ENCODE measurements at regions not wholly inside any gene's neighbourhood (a gene's known extent, or its start where the extent isn't known, plus 50 kb on each side); places are given as distances from the start of the nearest gene placed in this dataset.
A peak's percentile ranks its signal among the peaks of the same experiment; 100 is the strongest.

DNA sequence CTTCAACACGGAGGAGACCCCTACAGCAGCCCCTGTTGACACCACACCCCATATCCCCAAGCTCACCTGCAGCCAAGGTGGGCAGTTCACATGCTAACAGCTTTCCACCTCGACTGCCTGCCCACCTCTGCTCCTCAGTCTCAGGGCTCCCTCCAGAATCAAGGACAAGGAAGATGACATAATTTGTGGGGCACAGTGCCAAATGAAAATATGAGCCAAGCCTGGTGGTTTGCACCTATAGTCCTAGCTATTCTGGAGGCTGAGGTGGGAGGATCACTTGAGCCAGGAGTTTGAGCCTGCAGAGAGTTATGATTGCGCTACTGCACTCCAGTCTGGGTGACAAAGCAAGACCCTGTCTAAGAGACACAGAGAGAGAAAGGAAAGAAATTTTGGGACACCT lies 516.3 kb downstream of the BCOR start:
- no peaks in the 10 kb centered on the region for H3K9me3 ChIP-seq (ENCODE audit: control insufficient read depth in 1 of 2, insufficient read depth in 1 of 2, low read depth in 1 of 2, low read length in 2 of 2)
- ChIA-PET POLR2A (no interaction called here), RAD21 (ENCODE audit: low non-redundant PET in 1 of 2, low total read pairs in 2 of 2, uncharacterized antibody in 2 of 2, unreplicated experiment in 2 of 2) (no interaction called here), CTCF (no interaction called here)
- no peaks in the 10 kb centered on the region for H4K20me1 ChIP-seq (ENCODE audit: insufficient read depth)
- H3K4me1 ChIP-seq (ENCODE audit: control insufficient read depth in 1 of 2, insufficient read depth in 2 of 2, low read length in 2 of 2): peaks cover 0 to 9% of the 10 kb centered on the region in 2 experiments; a peak in 1 of 4 replicates
- H3K9me2 ChIP-seq (ENCODE audit: insufficient read depth): no peaks in the 10 kb centered on the region
- DNase-seq (ENCODE audit: low read depth, low spot score): no peak
- H3K4me2 ChIP-seq (ENCODE audit: low read length): no peak overlapping the region
- H3K9ac ChIP-seq (ENCODE audit: low read length): no peak overlapping the region
- no TSS peak for BruUV-seq (replicated peaks)
- TF ChIP-seq SIN3A (IDR thresholded peaks at IDR 0.05; ENCODE audit: low read depth) (no peak), EGR1 (IDR thresholded peaks at IDR 0.05; ENCODE audit: low read depth) (no peak), POLR2AphosphoS5 (IDR thresholded peaks at IDR 0.05; ENCODE audit: low read depth, low read length) (no peak), JUND (IDR thresholded peaks at IDR 0.05) (no peak), ZNF274 (IDR thresholded peaks at IDR 0.05; ENCODE audit: low read depth, low read length) (no peak)
- H3K27ac ChIP-seq (ENCODE audit: low read depth, low read length): no peak overlapping the region
- no peak overlapping the region for H3K4me3 ChIP-seq (replicated peaks in 1 of 2; ENCODE audit: low read depth in 1 of 2, low read length in 2 of 2)
- intact Hi-C loops (cut with micrococcal nuclease): no loop called here
- H3K27me3 ChIP-seq (ENCODE audit: insufficient read depth, low read length): no peaks in the 10 kb centered on the region
- no peak for ATAC-seq
- no peak overlapping the region for H2AFZ ChIP-seq (ENCODE audit: low read depth, low read length, poor library complexity, severe bottlenecking)
- no peaks in the 10 kb centered on the region for H3K36me3 ChIP-seq (ENCODE audit: control insufficient read depth in 1 of 2, insufficient read depth in 2 of 2, low read length in 2 of 2)
- H3K79me2 ChIP-seq (ENCODE audit: insufficient read depth, low read length): no peaks in the 10 kb centered on the region

GRCh38 chrX:39582091-39582490 lies 515.7 kb downstream of the BCOR start:
- Histone ChIP-seq H4K20me1 (ENCODE audit: insufficient read depth) (no peaks in the 10 kb centered on the region), H3K4me1 (ENCODE audit: control insufficient read depth in 1 of 2, insufficient read depth in 2 of 2, low read length in 2 of 2) (peaks cover 0 to 9% of the 10 kb centered on the region in 2 experiments; a peak in 1 of 4 replicates), H3K9me2 (ENCODE audit: insufficient read depth) (no peaks in the 10 kb centered on the region), H3K9me3 (ENCODE audit: control insufficient read depth in 1 of 2, insufficient read depth in 1 of 2, low read depth in 1 of 2, low read length in 2 of 2) (no peaks in the 10 kb centered on the region), H3K4me3 (replicated peaks in 1 of 2; ENCODE audit: low read depth in 1 of 2, low read length in 2 of 2) (no peak overlapping the region), H3K27ac (ENCODE audit: low read depth, low read length) (no peak overlapping the region), H2AFZ (ENCODE audit: low read depth, low read length, poor library complexity, severe bottlenecking) (no peak overlapping the region), H3K9ac (ENCODE audit: low read length) (no peak overlapping the region), H3K79me2 (ENCODE audit: insufficient read depth, low read length) (no peaks in the 10 kb centered on the region), H3K4me2 (ENCODE audit: low read length) (peak overlapping the region; percentile 27; the same call in 1 of the 2 replicates), H3K36me3 (ENCODE audit: control insufficient read depth in 1 of 2, insufficient read depth in 2 of 2, low read length in 2 of 2) (no peaks in the 10 kb centered on the region), H3K27me3 (ENCODE audit: insufficient read depth, low read length) (no peaks in the 10 kb centered on the region)
- ATAC-seq: peak; percentile 44; the same call in 1 of the 2 replicates
- ChIA-PET POLR2A (no interaction called here), CTCF (no interaction called here), RAD21 (ENCODE audit: low non-redundant PET in 1 of 2, low total read pairs in 2 of 2, uncharacterized antibody in 2 of 2, unreplicated experiment in 2 of 2) (no interaction called here)
- DNase-seq (ENCODE audit: low read depth, low spot score): peak; percentile 7
- BruUV-seq (replicated peaks): no TSS peak
- intact Hi-C loops (cut with micrococcal nuclease): no loop called here
- no peak for TF ChIP-seq ZFX (IDR thresholded peaks at IDR 0.05)
- TF ChIP-seq JUND (IDR thresholded peaks at IDR 0.05): 0 out of 2 replicates have a peak, but pooled peaks have one; percentile 17
- no peak for TF ChIP-seq POLR2AphosphoS5 (IDR thresholded peaks at IDR 0.05; ENCODE audit: low read depth, low read length)
- TF ChIP-seq ELF1 (IDR thresholded peaks at IDR 0.05; ENCODE audit: borderline replicate concordance, low read depth): peak; percentile 52
- no peak for TF ChIP-seq EZH2phosphoT487 (IDR thresholded peaks at IDR 0.05; ENCODE audit: borderline replicate concordance)
- TF ChIP-seq CTCF (IDR thresholded peaks at IDR 0.05 in 2 of 3, conservative IDR thresholded peaks at IDR 0.05 in 1 of 3; ENCODE audit: borderline replicate concordance in 1 of 3, insufficient read depth in 1 of 3, low read depth in 2 of 3, low read length in 2 of 3): no peak
- TF ChIP-seq, protein P1, sequence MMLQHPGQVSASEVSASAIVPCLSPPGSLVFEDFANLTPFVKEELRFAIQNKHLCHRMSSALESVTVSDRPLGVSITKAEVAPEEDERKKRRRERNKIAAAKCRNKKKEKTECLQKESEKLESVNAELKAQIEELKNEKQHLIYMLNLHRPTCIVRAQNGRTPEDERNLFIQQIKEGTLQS (IDR thresholded peaks at IDR 0.05): no peak
- TF ChIP-seq, protein P2, sequence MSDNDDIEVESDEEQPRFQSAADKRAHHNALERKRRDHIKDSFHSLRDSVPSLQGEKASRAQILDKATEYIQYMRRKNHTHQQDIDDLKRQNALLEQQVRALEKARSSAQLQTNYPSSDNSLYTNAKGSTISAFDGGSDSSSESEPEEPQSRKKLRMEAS (IDR thresholded peaks at IDR 0.05): peak; percentile 25; the same call in 1 of the 2 replicates
- TF ChIP-seq CEBPB (IDR thresholded peaks at IDR 0.05; ENCODE audit: low read depth): no peak
- TF ChIP-seq SIN3A (IDR thresholded peaks at IDR 0.05; ENCODE audit: low read depth): no peak
- TF ChIP-seq EGR1 (IDR thresholded peaks at IDR 0.05; ENCODE audit: low read depth): no peak
- peak; percentile 13; the same call in 1 of the 2 replicates for TF ChIP-seq FOSL1 (IDR thresholded peaks at IDR 0.05; ENCODE audit: low read depth)
- peak; percentile 13; the same call in 1 of the 2 replicates for TF ChIP-seq SP1 (IDR thresholded peaks at IDR 0.05; ENCODE audit: low read depth)
- TF ChIP-seq REST (IDR thresholded peaks at IDR 0.05; ENCODE audit: low read depth): no peak

Measured in HCT116 (cell line).